CD4-positive, alpha-beta T cell treated with Interleukin-4 for 4 hours (primary cell): ENCODE measurements at regions not wholly inside any gene's neighbourhood (a gene's known extent, or its start where the extent isn't known, plus 50 kb on each side); places are given as distances from the start of the nearest gene placed in this dataset.

ENCODE experiments used
- DNase-seq: peaks from one replicate; pipeline ENCODE4 v3.0.0-alpha.2; 2020

GRCh38 chr9:26371236-26371635 lies 521.4 kb downstream of the CAAP1 start:
- no peak for DNase-seq

- no peak for DNase-seq
Measured at GRCh38 chr9:26369093-26369492, 523.5 kb downstream of the CAAP1 start.

GRCh38 chr9:26368241-26368640 lies 524.4 kb downstream of the CAAP1 start:
- no peak for DNase-seq

GRCh38 chr9:26361010-26361409 lies 531.6 kb downstream of the CAAP1 start:
- no peak for DNase-seq

GRCh38 chr9:26358836-26359235 lies 533.8 kb downstream of the CAAP1 start:
- DNase-seq = no peak

GRCh38 chr9:26357803-26358344 lies 534.7 kb downstream of the CAAP1 start:
- no peak for DNase-seq

GRCh38 chr9:26356491-26356890 lies 536.1 kb downstream of the CAAP1 start:
- DNase-seq = no peak

- DNase-seq = no peak
Measured at GRCh38 chr9:26346942-26347477, 545.6 kb downstream of the CAAP1 start.

GRCh38 chr9:26341545-26341944 lies 551.1 kb downstream of the CAAP1 start:
- DNase-seq = no peak

- no peak for DNase-seq
Measured at GRCh38 chr9:26339796-26340195, 552.8 kb downstream of the CAAP1 start.

- no peak for DNase-seq
Measured at GRCh38 chr9:26335116-26335515, 557.5 kb downstream of the CAAP1 start.

- DNase-seq = no peak
Measured at GRCh38 chr9:26334706-26335105, 557.9 kb downstream of the CAAP1 start.

GRCh38 chr9:26331223-26331622 lies 561.4 kb downstream of the CAAP1 start:
- DNase-seq = no peak

GRCh38 chr9:26329974-26330373 lies 562.6 kb downstream of the CAAP1 start:
- no peak for DNase-seq

GRCh38 chr9:26326563-26326962 lies 566.0 kb downstream of the CAAP1 start:
- no peak for DNase-seq

GRCh38 chr9:26325444-26325829 lies 567.2 kb downstream of the CAAP1 start:
- no peak for DNase-seq

- no peak for DNase-seq
Measured at GRCh38 chr9:26324786-26325443, 567.7 kb downstream of the CAAP1 start.

GRCh38 chr9:26321935-26322334 lies 570.7 kb downstream of the CAAP1 start:
- no peak for DNase-seq

- no peak for DNase-seq
Measured at GRCh38 chr9:26319859-26320258, 572.7 kb downstream of the CAAP1 start.

GRCh38 chr9:26313108-26313507 lies 579.5 kb downstream of the CAAP1 start:
- no peak for DNase-seq

- DNase-seq = no peak
Measured at GRCh38 chr9:26311463-26311995, 581.1 kb downstream of the CAAP1 start.

GRCh38 chr9:26310294-26310693 lies 582.3 kb downstream of the CAAP1 start:
- DNase-seq = no peak

GRCh38 chr9:26308328-26308727 lies 584.3 kb downstream of the CAAP1 start:
- DNase-seq = no peak

- DNase-seq = no peak
Measured at GRCh38 chr9:26301659-26302058, 590.9 kb downstream of the CAAP1 start.

GRCh38 chr9:26301046-26301445 lies 591.6 kb downstream of the CAAP1 start:
- DNase-seq = no peak
